Activated CD4-positive, alpha-beta memory T cell treated with anti-CD3 and anti-CD28 coated beads, Interleukin-2, amount 10 ng/mL, durations not matched to agents 7 days and 5 days (primary cell): ENCODE measurements at regions not wholly inside any gene's neighbourhood (a gene's known extent, or its start where the extent isn't known, plus 50 kb on each side); places are given as distances from the start of the nearest gene placed in this dataset.

Experiments used
- CTCF ChIA-PET: fragments of 350-600 bp; sonication (Branson Sonifier 250); formaldehyde crosslinking; loops from one replicate; lab custom pipeline; 2021; ENCODE audit warnings: antibody characterized with exemption, inconsistent platforms; lab: Charles Lee
- POLR2A ChIA-PET: fragments of 350-600 bp; sonication (Branson Sonifier 250); formaldehyde crosslinking; loops from one replicate; lab custom pipeline; 2021; ENCODE audit warnings: antibody characterized with exemption; lab: Charles Lee
- DNase-seq: peaks from one replicate; pipeline ENCODE4 v3.0.0-alpha.2; 2020
- H3K27ac Mint-ChIP-seq: one replicate; pipeline ENCODE4 v1.8.0; 2021; ENCODE audit warnings: mild to moderate bottlenecking, mixed read lengths
- H3K27me3 Mint-ChIP-seq: one replicate; pipeline ENCODE4 v1.8.0; 2021; ENCODE audit warnings: mixed read lengths
- H3K36me3 Mint-ChIP-seq: one replicate; pipeline ENCODE4 v1.8.0; 2021; ENCODE audit warnings: low read depth, mixed read lengths
- H3K4me1 Mint-ChIP-seq: one replicate; pipeline ENCODE4 v1.8.0; 2021; ENCODE audit warnings: mixed read lengths
- H3K4me3 Mint-ChIP-seq: one replicate; pipeline ENCODE4 v1.8.0; 2021; ENCODE audit warnings: mild to moderate bottlenecking, mixed read lengths
- H3K9me3 Mint-ChIP-seq: one replicate; pipeline ENCODE4 v1.8.0; 2021; ENCODE audit warnings: mixed read lengths

- ChIA-PET POLR2A (no interaction called here), CTCF (no interaction called here)
- Mint-ChIP-seq H3K9me3 (no peaks in the 10 kb centered on the region), H3K27ac (no peak overlapping the region), H3K4me3 (no peak overlapping the region), H3K36me3 (no peaks in the 10 kb centered on the region), H3K27me3 (no peaks in the 10 kb centered on the region), H3K4me1 (no peaks in the 10 kb centered on the region)
- no peak for DNase-seq
Observed at GRCh38 chr4:14575919-14576318, 426.4 kb upstream of the CPEB2 start.

- DNase-seq = no peak
- CTCF ChIA-PET = no interaction called here
- no peaks in the 10 kb centered on the region for H3K36me3 Mint-ChIP-seq
- H3K4me1 Mint-ChIP-seq = no peaks in the 10 kb centered on the region
- no peaks in the 10 kb centered on the region for H3K9me3 Mint-ChIP-seq
- no peak overlapping the region for H3K4me3 Mint-ChIP-seq
- H3K27ac Mint-ChIP-seq = no peak overlapping the region
- no peaks in the 10 kb centered on the region for H3K27me3 Mint-ChIP-seq
- POLR2A ChIA-PET = no interaction called here
Observed at GRCh38 chr4:14580061-14580460, 422.2 kb upstream of the CPEB2 start.

- no peak overlapping the region for H3K27ac Mint-ChIP-seq
- ChIA-PET CTCF (no interaction called here), POLR2A (no interaction called here)
- no peak for DNase-seq
- H3K27me3 Mint-ChIP-seq = no peaks in the 10 kb centered on the region
- no peaks in the 10 kb centered on the region for H3K36me3 Mint-ChIP-seq
- no peaks in the 10 kb centered on the region for H3K9me3 Mint-ChIP-seq
- no peak overlapping the region for H3K4me3 Mint-ChIP-seq
- H3K4me1 Mint-ChIP-seq = no peaks in the 10 kb centered on the region
Observed at GRCh38 chr4:14581741-14582140, 420.5 kb upstream of the CPEB2 start.

GRCh38 chr4:14582677-14583076 lies 419.6 kb upstream of the CPEB2 start:
- ChIA-PET POLR2A (no interaction called here), CTCF (no interaction called here)
- H3K4me3 Mint-ChIP-seq = no peak overlapping the region
- DNase-seq = no peak
- no peaks in the 10 kb centered on the region for H3K36me3 Mint-ChIP-seq
- no peaks in the 10 kb centered on the region for H3K4me1 Mint-ChIP-seq
- H3K9me3 Mint-ChIP-seq = no peaks in the 10 kb centered on the region
- H3K27ac Mint-ChIP-seq = no peak overlapping the region
- no peaks in the 10 kb centered on the region for H3K27me3 Mint-ChIP-seq

GRCh38 chr4:14583331-14583730 lies 418.9 kb upstream of the CPEB2 start:
- H3K27me3 Mint-ChIP-seq = no peaks in the 10 kb centered on the region
- no peaks in the 10 kb centered on the region for H3K4me1 Mint-ChIP-seq
- no peak overlapping the region for H3K4me3 Mint-ChIP-seq
- no peak overlapping the region for H3K27ac Mint-ChIP-seq
- DNase-seq = no peak
- H3K9me3 Mint-ChIP-seq = no peaks in the 10 kb centered on the region
- CTCF ChIA-PET = no interaction called here
- POLR2A ChIA-PET = no interaction called here
- H3K36me3 Mint-ChIP-seq = no peaks in the 10 kb centered on the region

- H3K36me3 Mint-ChIP-seq = no peaks in the 10 kb centered on the region
- ChIA-PET CTCF (no interaction called here), POLR2A (no interaction called here)
- no peak for DNase-seq
- H3K4me3 Mint-ChIP-seq = no peak overlapping the region
- no peak overlapping the region for H3K27ac Mint-ChIP-seq
- H3K4me1 Mint-ChIP-seq = no peaks in the 10 kb centered on the region
- H3K9me3 Mint-ChIP-seq = no peaks in the 10 kb centered on the region
- H3K27me3 Mint-ChIP-seq = no peaks in the 10 kb centered on the region
Observed at GRCh38 chr4:14583752-14584151, 418.5 kb upstream of the CPEB2 start.

GRCh38 chr4:14592950-14593349 lies 409.3 kb upstream of the CPEB2 start:
- H3K36me3 Mint-ChIP-seq = no peaks in the 10 kb centered on the region
- no peaks in the 10 kb centered on the region for H3K4me1 Mint-ChIP-seq
- CTCF ChIA-PET = no interaction called here
- H3K27me3 Mint-ChIP-seq = no peaks in the 10 kb centered on the region
- no peak overlapping the region for H3K27ac Mint-ChIP-seq
- POLR2A ChIA-PET = no interaction called here
- H3K9me3 Mint-ChIP-seq = no peaks in the 10 kb centered on the region
- no peak for DNase-seq
- no peak overlapping the region for H3K4me3 Mint-ChIP-seq

GRCh38 chr4:14596028-14596427 lies 406.3 kb upstream of the CPEB2 start:
- Mint-ChIP-seq H3K27me3 (no peaks in the 10 kb centered on the region), H3K27ac (no peak overlapping the region), H3K4me1 (no peaks in the 10 kb centered on the region), H3K4me3 (no peak overlapping the region), H3K36me3 (no peaks in the 10 kb centered on the region), H3K9me3 (no peaks in the 10 kb centered on the region)
- no peak for DNase-seq
- ChIA-PET CTCF (no interaction called here), POLR2A (no interaction called here)

GRCh38 chr4:14596437-14596836 lies 405.8 kb upstream of the CPEB2 start:
- Mint-ChIP-seq H3K27ac (no peak overlapping the region), H3K27me3 (no peaks in the 10 kb centered on the region), H3K36me3 (no peaks in the 10 kb centered on the region), H3K4me3 (no peak overlapping the region), H3K4me1 (no peaks in the 10 kb centered on the region), H3K9me3 (no peaks in the 10 kb centered on the region)
- POLR2A ChIA-PET = no interaction called here
- CTCF ChIA-PET = no interaction called here
- DNase-seq = no peak

GRCh38 chr4:14596904-14597303 lies 405.4 kb upstream of the CPEB2 start:
- H3K4me3 Mint-ChIP-seq = no peak overlapping the region
- H3K9me3 Mint-ChIP-seq = no peaks in the 10 kb centered on the region
- H3K27me3 Mint-ChIP-seq = no peaks in the 10 kb centered on the region
- ChIA-PET POLR2A (no interaction called here), CTCF (no interaction called here)
- no peak overlapping the region for H3K27ac Mint-ChIP-seq
- H3K4me1 Mint-ChIP-seq = no peaks in the 10 kb centered on the region
- no peaks in the 10 kb centered on the region for H3K36me3 Mint-ChIP-seq
- no peak for DNase-seq

GRCh38 chr4:14602206-14602605 lies 400.1 kb upstream of the CPEB2 start:
- POLR2A ChIA-PET = no interaction called here
- H3K36me3 Mint-ChIP-seq = no peaks in the 10 kb centered on the region
- no peak for DNase-seq
- no peaks in the 10 kb centered on the region for H3K27me3 Mint-ChIP-seq
- H3K4me1 Mint-ChIP-seq = no peaks in the 10 kb centered on the region
- no peaks in the 10 kb centered on the region for H3K9me3 Mint-ChIP-seq
- no peak overlapping the region for H3K4me3 Mint-ChIP-seq
- H3K27ac Mint-ChIP-seq = no peak overlapping the region
- CTCF ChIA-PET = no interaction called here

- no peaks in the 10 kb centered on the region for H3K27me3 Mint-ChIP-seq
- no peak overlapping the region for H3K27ac Mint-ChIP-seq
- no peaks in the 10 kb centered on the region for H3K36me3 Mint-ChIP-seq
- H3K4me1 Mint-ChIP-seq = no peaks in the 10 kb centered on the region
- ChIA-PET POLR2A (no interaction called here), CTCF (no interaction called here)
- DNase-seq = no peak
- no peaks in the 10 kb centered on the region for H3K9me3 Mint-ChIP-seq
- H3K4me3 Mint-ChIP-seq = no peak overlapping the region
Observed at GRCh38 chr4:14607001-14607400, 395.3 kb upstream of the CPEB2 start.

GRCh38 chr4:14607578-14607977 lies 394.7 kb upstream of the CPEB2 start:
- CTCF ChIA-PET = no interaction called here
- no peak overlapping the region for H3K4me3 Mint-ChIP-seq
- H3K9me3 Mint-ChIP-seq = no peaks in the 10 kb centered on the region
- POLR2A ChIA-PET = no interaction called here
- DNase-seq = no peak
- H3K27me3 Mint-ChIP-seq = no peaks in the 10 kb centered on the region
- no peaks in the 10 kb centered on the region for H3K4me1 Mint-ChIP-seq
- H3K27ac Mint-ChIP-seq = no peak overlapping the region
- H3K36me3 Mint-ChIP-seq = no peaks in the 10 kb centered on the region

- POLR2A ChIA-PET = no interaction called here
- H3K27me3 Mint-ChIP-seq = no peaks in the 10 kb centered on the region
- no peak overlapping the region for H3K27ac Mint-ChIP-seq
- DNase-seq = no peak
- CTCF ChIA-PET = no interaction called here
- H3K9me3 Mint-ChIP-seq = no peaks in the 10 kb centered on the region
- no peaks in the 10 kb centered on the region for H3K4me1 Mint-ChIP-seq
- no peak overlapping the region for H3K4me3 Mint-ChIP-seq
- H3K36me3 Mint-ChIP-seq = no peaks in the 10 kb centered on the region
Observed at GRCh38 chr4:14608630-14609029, 393.7 kb upstream of the CPEB2 start.

- H3K27me3 Mint-ChIP-seq = no peaks in the 10 kb centered on the region
Observed at GRCh38 chr4:14614840-14615239, 387.4 kb upstream of the CPEB2 start.

More at GRCh38 chr4:14614840-14615239, 387.4 kb upstream of the CPEB2 start:
- ChIA-PET CTCF (no interaction called here), POLR2A (no interaction called here)
- Mint-ChIP-seq H3K27ac (no peak overlapping the region), H3K4me3 (no peak overlapping the region), H3K9me3 (no peaks in the 10 kb centered on the region), H3K36me3 (no peaks in the 10 kb centered on the region), H3K4me1 (no peaks in the 10 kb centered on the region)
- DNase-seq = no peak
